Caco-2 (cell line): ENCODE measurements at regions not wholly inside any gene's neighbourhood (a gene's known extent, or its start where the extent isn't known, plus 50 kb on each side); places are given as distances from the start of the nearest gene placed in this dataset.
A peak's percentile ranks its signal among the peaks of the same experiment; 100 is the strongest.
"Not testable (repeated sequence)": the region's sequence is repeated elsewhere in the genome, so short reads cannot be mapped to it uniquely, and the experiment has no call there.

Experiments used
- BruUV-seq: library from RNA; stranded (reverse); fragments of 400-500 nt; replicated peaks from 2 replicates; lab custom pipeline; 2021; lab: Mats Ljungman, UMichigan
- CTCF ChIA-PET: fragments of 300-600 bp; sonication (Branson Sonifier 250); formaldehyde crosslinking; loops from one replicate; lab custom pipeline; 2022; ENCODE audit warnings: antibody characterized with exemption; lab: Charles Lee
- POLR2A ChIA-PET: fragments of 300-600 bp; sonication (Branson Sonifier 250); formaldehyde crosslinking; loops from one replicate; lab custom pipeline; 2022; ENCODE audit warnings: antibody characterized with exemption; lab: Charles Lee
- DNase-seq, 2 experiments: peaks; one replicate each; pipeline versions ENCODE4 v3.0.0 to v3.0.0-alpha.2; 2020 to 2022
- H3K27me3 ChIP-seq: replicated peaks from 2 replicates; pipeline ENCODE4 v1.6.0; 2011; ENCODE audit warnings: low read length; ENCODE audit not compliant: control insufficient read depth, insufficient read depth
- H3K36me3 ChIP-seq: 2 replicates; pipeline ENCODE4 v1.5.1; 2011; ENCODE audit warnings: low read length; ENCODE audit not compliant: control insufficient read depth, insufficient read depth
- H3K4me1 ChIP-seq: fragments of 250-450 bp; sonication (Bioruptor Pico); 2 replicates; pipeline ENCODE4 v1.5.1; 2020; ENCODE audit warnings: mild to moderate bottlenecking
- H3K4me3 ChIP-seq: 2 replicates; pipeline ENCODE4 v1.5.1; 2011; ENCODE audit warnings: low read depth, mild to moderate bottlenecking, control low read depth, low read length
- H3K9me3 ChIP-seq: fragments of 250-450 bp; sonication (Bioruptor Pico); 2 replicates; pipeline ENCODE4 v1.5.1; 2020; ENCODE audit warnings: mild to moderate bottlenecking, moderate library complexity
- H3K27ac Mint-ChIP-seq: one replicate; pipeline ENCODE4 v1.8.0; 2022; ENCODE audit warnings: mixed read lengths; ENCODE audit not compliant: unreplicated experiment
- H3K27me3 Mint-ChIP-seq: one replicate; pipeline ENCODE4 v1.8.0; 2022; ENCODE audit warnings: mixed read lengths; ENCODE audit not compliant: insufficient read depth, unreplicated experiment
- H3K36me3 Mint-ChIP-seq: one replicate; pipeline ENCODE4 v1.8.0; 2022; ENCODE audit warnings: mild to moderate bottlenecking, mixed read lengths; ENCODE audit not compliant: insufficient read depth, unreplicated experiment
- H3K4me1 Mint-ChIP-seq: one replicate; pipeline ENCODE4 v1.8.0; 2022; ENCODE audit warnings: low read depth, mixed read lengths; ENCODE audit not compliant: unreplicated experiment
- H3K4me3 Mint-ChIP-seq: one replicate; pipeline ENCODE4 v1.8.0; 2022; ENCODE audit warnings: mild to moderate bottlenecking, moderate library complexity, mixed read lengths; ENCODE audit not compliant: unreplicated experiment
- H3K9me3 Mint-ChIP-seq: one replicate; pipeline ENCODE4 v1.8.0; 2022; ENCODE audit warnings: mixed read lengths; ENCODE audit not compliant: unreplicated experiment
- intact Hi-C: fragments of 100-400 bp; cut with micrococcal nuclease; formaldehyde crosslinking; loops from one replicate; pipeline ENCODE4 v1.10.0; 2022; ENCODE audit not compliant: unreplicated experiment
- TF ChIP-seq, protein P1 (sequence below), 2 experiments: fragments of 200-600 bp in 1 of 2; IDR thresholded peaks; 1 replicate in 1 of 2; 2 replicates in 1 of 2; pipeline versions ENCODE4 v1.5.1 to v1.8.0; 2011 to 2022; ENCODE audit warnings: antibody characterized with exemption in 1 of 2, control low read depth in 1 of 2, inconsistent platforms in 1 of 2, low read depth in 1 of 2, low read length in 1 of 2, mild to moderate bottlenecking in 1 of 2, moderate library complexity in 1 of 2; ENCODE audit not compliant: insufficient read depth in 1 of 2, severe bottlenecking in 1 of 2, unreplicated experiment in 1 of 2

GRCh38 chr1:219847215-219847855 is 81.0 kb downstream of the SLC30A10 start:
- H3K27me3 Mint-ChIP-seq = peaks cover 4% of the 10 kb centered on the region
- H3K27ac Mint-ChIP-seq = no peak overlapping the region
- DNase-seq = no peak
- H3K4me1 Mint-ChIP-seq = no peaks in the 10 kb centered on the region
- BruUV-seq = no TSS peak
- Histone ChIP-seq H3K4me3 (no peak overlapping the region), H3K9me3 (no peaks in the 10 kb centered on the region), H3K36me3 (no peaks in the 10 kb centered on the region), H3K27me3 (no peaks in the 10 kb centered on the region), H3K4me1 (no peaks in the 10 kb centered on the region)
- no peaks in the 10 kb centered on the region for H3K36me3 Mint-ChIP-seq
- TF ChIP-seq, protein P1, sequence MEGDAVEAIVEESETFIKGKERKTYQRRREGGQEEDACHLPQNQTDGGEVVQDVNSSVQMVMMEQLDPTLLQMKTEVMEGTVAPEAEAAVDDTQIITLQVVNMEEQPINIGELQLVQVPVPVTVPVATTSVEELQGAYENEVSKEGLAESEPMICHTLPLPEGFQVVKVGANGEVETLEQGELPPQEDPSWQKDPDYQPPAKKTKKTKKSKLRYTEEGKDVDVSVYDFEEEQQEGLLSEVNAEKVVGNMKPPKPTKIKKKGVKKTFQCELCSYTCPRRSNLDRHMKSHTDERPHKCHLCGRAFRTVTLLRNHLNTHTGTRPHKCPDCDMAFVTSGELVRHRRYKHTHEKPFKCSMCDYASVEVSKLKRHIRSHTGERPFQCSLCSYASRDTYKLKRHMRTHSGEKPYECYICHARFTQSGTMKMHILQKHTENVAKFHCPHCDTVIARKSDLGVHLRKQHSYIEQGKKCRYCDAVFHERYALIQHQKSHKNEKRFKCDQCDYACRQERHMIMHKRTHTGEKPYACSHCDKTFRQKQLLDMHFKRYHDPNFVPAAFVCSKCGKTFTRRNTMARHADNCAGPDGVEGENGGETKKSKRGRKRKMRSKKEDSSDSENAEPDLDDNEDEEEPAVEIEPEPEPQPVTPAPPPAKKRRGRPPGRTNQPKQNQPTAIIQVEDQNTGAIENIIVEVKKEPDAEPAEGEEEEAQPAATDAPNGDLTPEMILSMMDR (IDR thresholded peaks at IDR 0.05; ENCODE audit: insufficient read depth in 1 of 2, low read depth in 1 of 2, low read length in 1 of 2, severe bottlenecking in 1 of 2, unreplicated experiment in 1 of 2) = no peak
- H3K4me3 Mint-ChIP-seq = no peak overlapping the region
- H3K9me3 Mint-ChIP-seq = no peaks in the 10 kb centered on the region
- intact Hi-C loops = no loop called here
- POLR2A ChIA-PET = no interaction called here
- CTCF ChIA-PET = no interaction called here

DNA sequence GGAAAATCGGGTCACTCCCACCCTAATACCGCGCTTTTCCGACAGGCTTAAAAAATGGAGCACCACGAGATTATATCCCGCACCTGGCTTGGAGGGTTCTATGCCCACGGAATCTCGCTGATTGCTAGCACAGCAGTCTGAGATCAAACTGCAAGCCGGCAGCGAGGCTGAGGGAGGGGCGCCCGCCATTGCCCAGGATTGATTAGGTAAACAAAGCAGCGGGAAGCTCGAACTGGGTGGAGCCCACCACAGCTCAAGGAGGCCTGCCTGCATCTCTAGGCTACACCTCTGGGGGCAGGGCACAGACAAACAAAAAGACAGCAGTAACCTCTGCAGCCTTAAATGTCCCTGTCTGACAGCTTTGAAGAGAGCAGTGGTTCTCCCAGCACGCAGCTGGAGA is 88.8 kb downstream of the SLC30A10 start:
- CTCF ChIA-PET, H3K36me3 Mint-ChIP-seq, H3K9me3 ChIP-seq, H3K27me3 ChIP-seq, H3K4me1 Mint-ChIP-seq, H3K9me3 Mint-ChIP-seq, H3K36me3 ChIP-seq, H3K27ac Mint-ChIP-seq, H3K4me1 ChIP-seq, BruUV-seq: not testable (repeated sequence)
- peaks cover 11% of the 10 kb centered on the region for H3K27me3 Mint-ChIP-seq
- TF ChIP-seq, protein P1 (IDR thresholded peaks at IDR 0.05; ENCODE audit: insufficient read depth in 1 of 2, low read depth in 1 of 2, low read length in 1 of 2, severe bottlenecking in 1 of 2, unreplicated experiment in 1 of 2) = peak in 1 of 2 experiments; percentile 5
- POLR2A ChIA-PET = interaction anchor here (0.6 kb wide), 1 partner anchor 87 kb away, joined by 4 read pairs; no protein-coding TSS in a partner anchor
- intact Hi-C loops = loop anchor here (5.0 kb wide), 2 partner anchors 38 to 378 kb away; no protein-coding TSS in a partner anchor
- DNase-seq = peak; percentile 56 to 59
- peak overlapping the region; percentile 70 for H3K4me3 Mint-ChIP-seq
- peak overlapping the region; percentile 29 for H3K4me3 ChIP-seq

GRCh38 chr1:219837994-219838294 is 90.4 kb downstream of the SLC30A10 start:
- Mint-ChIP-seq H3K27ac (no peak overlapping the region), H3K4me1 (peaks cover 6% of the 10 kb centered on the region), H3K36me3 (peaks cover 6% of the 10 kb centered on the region), H3K9me3 (no peaks in the 10 kb centered on the region), H3K27me3 (peaks cover 15% of the 10 kb centered on the region), H3K4me3 (no peak overlapping the region)
- H3K4me1 ChIP-seq = peaks cover 3% of the 10 kb centered on the region; the same call in 1 of the 2 replicates
- TF ChIP-seq, protein P1 (IDR thresholded peaks at IDR 0.05; ENCODE audit: insufficient read depth in 1 of 2, low read depth in 1 of 2, low read length in 1 of 2, severe bottlenecking in 1 of 2, unreplicated experiment in 1 of 2) = no peak
- no peak overlapping the region for H3K4me3 ChIP-seq
- ChIA-PET POLR2A (no interaction called here), CTCF (no interaction called here)
- H3K27me3 ChIP-seq = no peaks in the 10 kb centered on the region
- intact Hi-C loops = loop anchor here (2.0 to 5.0 kb wide), 3 partner anchors 39 to 379 kb away; no protein-coding TSS in a partner anchor
- no peaks in the 10 kb centered on the region for H3K36me3 ChIP-seq
- H3K9me3 ChIP-seq = no peaks in the 10 kb centered on the region
- no TSS peak for BruUV-seq
- DNase-seq = no peak
